B cell (primary cell): ENCODE measurements at regions not wholly inside any gene's neighbourhood (a gene's known extent, or its start where the extent isn't known, plus 50 kb on each side); places are given as distances from the start of the nearest gene placed in this dataset.

Experiments used
- ATAC-seq: fragments of 200-7000 bp; cut with Tn5 transposase; one replicate; pipeline ENCODE4 v1.10.0; 2021; ENCODE audit warnings: low read depth, mild to moderate bottlenecking, moderate number of reproducible peaks, moderate library complexity
- CTCF ChIA-PET: fragments of 350-600 bp; sonication (Branson Sonifier 250); formaldehyde crosslinking; loops from one replicate; lab custom pipeline; 2021; ENCODE audit warnings: antibody characterized with exemption, inconsistent platforms; lab: Charles Lee
- POLR2A ChIA-PET: fragments of 350-600 bp; sonication (Branson Sonifier 250); formaldehyde crosslinking; loops from one replicate; lab custom pipeline; 2021; ENCODE audit warnings: antibody characterized with exemption; lab: Charles Lee
- DNase-seq: peaks from one replicate; pipeline ENCODE4 v3.0.0; 2013
- H2AFZ ChIP-seq: 2 replicates; pipeline ENCODE4 v1.6.1; 2012; ENCODE audit warnings: mild to moderate bottlenecking, low read depth, low read length; ENCODE audit not compliant: insufficient read depth, poor library complexity, severe bottlenecking
- H3K27ac ChIP-seq, 2 donors: 1 replicate in 1 of 2; 2 replicates in 1 of 2; pipeline ENCODE4 v1.5.1; 2012 to 2013; ENCODE audit warnings: low read length in 2 of 2, mild to moderate bottlenecking in 2 of 2, moderate library complexity in 1 of 2
- H3K27me3 ChIP-seq, 4 experiments: fragments of 200-600 bp in 1 of 4; sonication (generic) in 1 of 4; replicated peaks in 1 of 4; 1 replicate in 2 of 4; 2 replicates in 2 of 4; pipeline versions ENCODE4 v1.6.1 to v1.7.0; 2013 to 2016; ENCODE audit warnings: low read length in 3 of 4, mild to moderate bottlenecking in 2 of 4, mixed read lengths in 1 of 4, moderate library complexity in 1 of 4; ENCODE audit not compliant: insufficient read depth in 4 of 4, control insufficient read depth in 3 of 4; ENCODE audit errors: control extremely low read depth in 1 of 4
- H3K36me3 ChIP-seq, 2 experiments: replicated peaks in 1 of 2; 1 replicate in 1 of 2; 2 replicates in 1 of 2; pipeline versions ENCODE4 v1.6.1 to v1.7.1; 2013; ENCODE audit warnings: low read length in 1 of 2; ENCODE audit not compliant: insufficient read depth in 2 of 2, control insufficient read depth in 1 of 2; ENCODE audit errors: control extremely low read depth in 1 of 2, extremely low read depth in 1 of 2
- H3K4me1 ChIP-seq, 2 donors: fragments of 200-600 bp in 1 of 2; sonication (generic) in 1 of 2; 1 replicate in 1 of 2; 2 replicates in 1 of 2; pipeline versions ENCODE4 v1.5.1 to v1.6.1; 2013 to 2017; ENCODE audit warnings: low read length in 2 of 2; ENCODE audit not compliant: control insufficient read depth in 2 of 2, insufficient read depth in 2 of 2
- H3K4me2 ChIP-seq: replicated peaks from 2 replicates; pipeline ENCODE3; 2012; ENCODE audit warnings: mild to moderate bottlenecking, low read depth, low read length; ENCODE audit not compliant: poor library complexity, severe bottlenecking
- H3K4me3 ChIP-seq, 5 experiments: fragments of 200-600 bp in 1 of 5; sonication (generic) in 1 of 5; 1 replicate in 3 of 5; 2 replicates in 2 of 5; pipeline versions ENCODE4 v1.5.1 to v1.7.0; 2011 to 2016; ENCODE audit warnings: low read length in 4 of 5, mild to moderate bottlenecking in 4 of 5, low read depth in 2 of 5, control low read depth in 1 of 5, moderate library complexity in 1 of 5; ENCODE audit not compliant: insufficient read depth in 1 of 5; ENCODE audit errors: control extremely low read depth in 1 of 5, extremely low read depth in 1 of 5
- H3K79me2 ChIP-seq: fragments of 200-600 bp; sonication (generic); one replicate; pipeline ENCODE4 v1.6.0; 2016; ENCODE audit warnings: low read length; ENCODE audit not compliant: control insufficient read depth, insufficient read depth
- H3K9ac ChIP-seq: fragments of 200-600 bp; sonication (generic); 2 replicates; pipeline ENCODE4 v1.6.1; 2017; ENCODE audit warnings: mild to moderate bottlenecking, low read length, moderate library complexity
- H3K9me3 ChIP-seq, 3 donors: one replicate each; pipeline versions ENCODE4 v1.6.1 to v1.7.1; 2013; ENCODE audit warnings: low read length in 2 of 3; ENCODE audit not compliant: control insufficient read depth in 2 of 3, insufficient read depth in 1 of 3; ENCODE audit errors: control extremely low read depth in 1 of 3
- H4K20me1 ChIP-seq: 2 replicates; pipeline ENCODE4 v1.6.0; 2012; ENCODE audit warnings: mild to moderate bottlenecking, low read length; ENCODE audit not compliant: insufficient read depth, control insufficient read depth, poor library complexity, severe bottlenecking
- H3K27ac Mint-ChIP-seq: one replicate; pipeline ENCODE4 v1.8.0; 2021; ENCODE audit warnings: mixed read lengths
- H3K27me3 Mint-ChIP-seq: one replicate; pipeline ENCODE4 v1.8.0; 2021; ENCODE audit warnings: mixed read lengths
- H3K4me1 Mint-ChIP-seq: one replicate; pipeline ENCODE4 v1.8.0; 2021; ENCODE audit warnings: mixed read lengths
- H3K4me3 Mint-ChIP-seq: one replicate; pipeline ENCODE4 v1.8.0; 2021; ENCODE audit warnings: mixed read lengths
- H3K9me3 Mint-ChIP-seq: one replicate; pipeline ENCODE4 v1.8.0; 2022; ENCODE audit warnings: mixed read lengths; ENCODE audit not compliant: insufficient read depth
- EZH2 ChIP-seq: IDR thresholded peaks from 2 replicates; pipeline ENCODE4 v1.6.1; 2012; ENCODE audit warnings: borderline replicate concordance, low read depth, mild to moderate bottlenecking, moderate library complexity, low read length; ENCODE audit not compliant: insufficient read depth, poor library complexity, severe bottlenecking
- WGBS: methylation state at CpG from one replicate; pipeline ENCODE4 v1.1.5; 2013; ENCODE audit warnings: missing lambda C conversion rate; ENCODE audit not compliant: insufficient coverage; 5-methylcytosine and 5-hydroxymethylcytosine counted together
- intact Hi-C: fragments of 100-400 bp; cut with micrococcal nuclease; formaldehyde crosslinking; loops from one replicate; pipeline ENCODE4 v1.10.0; 2022
- TF ChIP-seq, protein P1 (sequence below): fragments of 200-600 bp; IDR thresholded peaks from one replicate; pipeline ENCODE4 v1.8.0; 2022; ENCODE audit warnings: antibody characterized with exemption, mild to moderate bottlenecking

- Mint-ChIP-seq H3K27me3 (no peaks in the 10 kb centered on the region), H3K27ac (no peak overlapping the region), H3K9me3 (no peaks in the 10 kb centered on the region), H3K4me1 (no peaks in the 10 kb centered on the region), H3K4me3 (no peak overlapping the region)
- DNase-seq (no peak), ATAC-seq (no peak)
- ChIA-PET POLR2A (no interaction called here), CTCF (no interaction called here)
- H3K27ac ChIP-seq, result no peak overlapping the region
- peaks cover 0 to 8% (median 0%) of the 10 kb centered on the region in 3 donors for H3K9me3 ChIP-seq
- H3K36me3 ChIP-seq, result no peaks in the 10 kb centered on the region
- no peak overlapping the region for H3K4me2 ChIP-seq
- no peaks in the 10 kb centered on the region for H3K79me2 ChIP-seq
- no peak overlapping the region for H3K4me3 ChIP-seq
- no peak overlapping the region for H3K9ac ChIP-seq
- H2AFZ ChIP-seq, result no peak overlapping the region
- no peaks in the 10 kb centered on the region for H3K4me1 ChIP-seq
- H4K20me1 ChIP-seq, result no peaks in the 10 kb centered on the region
- WGBS, result no CpG with 5 or more reads among the region's 2 CpGs
- no peaks in the 10 kb centered on the region for H3K27me3 ChIP-seq
- intact Hi-C loops, result no loop called here
- TF ChIP-seq, protein P1, sequence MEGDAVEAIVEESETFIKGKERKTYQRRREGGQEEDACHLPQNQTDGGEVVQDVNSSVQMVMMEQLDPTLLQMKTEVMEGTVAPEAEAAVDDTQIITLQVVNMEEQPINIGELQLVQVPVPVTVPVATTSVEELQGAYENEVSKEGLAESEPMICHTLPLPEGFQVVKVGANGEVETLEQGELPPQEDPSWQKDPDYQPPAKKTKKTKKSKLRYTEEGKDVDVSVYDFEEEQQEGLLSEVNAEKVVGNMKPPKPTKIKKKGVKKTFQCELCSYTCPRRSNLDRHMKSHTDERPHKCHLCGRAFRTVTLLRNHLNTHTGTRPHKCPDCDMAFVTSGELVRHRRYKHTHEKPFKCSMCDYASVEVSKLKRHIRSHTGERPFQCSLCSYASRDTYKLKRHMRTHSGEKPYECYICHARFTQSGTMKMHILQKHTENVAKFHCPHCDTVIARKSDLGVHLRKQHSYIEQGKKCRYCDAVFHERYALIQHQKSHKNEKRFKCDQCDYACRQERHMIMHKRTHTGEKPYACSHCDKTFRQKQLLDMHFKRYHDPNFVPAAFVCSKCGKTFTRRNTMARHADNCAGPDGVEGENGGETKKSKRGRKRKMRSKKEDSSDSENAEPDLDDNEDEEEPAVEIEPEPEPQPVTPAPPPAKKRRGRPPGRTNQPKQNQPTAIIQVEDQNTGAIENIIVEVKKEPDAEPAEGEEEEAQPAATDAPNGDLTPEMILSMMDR, result no peak
- TF ChIP-seq EZH2, result no peak
These were observed 376.3 kb upstream of the FIGN start for GRCh38 chr2:164112105-164112504.

DNA sequence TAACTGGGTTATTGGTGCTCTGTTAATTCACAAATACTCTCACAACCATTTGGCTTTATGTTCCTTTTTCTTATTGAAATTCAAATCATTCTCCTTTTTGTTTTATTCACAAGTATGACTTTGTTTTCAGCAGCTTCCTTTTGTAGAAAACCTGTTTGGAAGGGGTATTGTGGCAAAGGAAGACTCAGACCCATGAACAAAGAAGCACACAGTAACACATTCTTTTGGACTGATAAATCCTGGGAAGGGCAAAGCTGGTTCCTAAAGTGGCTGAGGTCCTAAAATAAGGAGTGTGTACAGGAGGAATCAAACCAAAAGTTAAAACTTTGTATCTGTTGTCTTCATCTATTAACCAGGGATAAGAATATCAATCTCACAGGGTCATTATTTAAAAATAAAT lies 374.7 kb upstream of the FIGN start:
- Histone ChIP-seq H3K4me3 (no peak overlapping the region), H3K4me1 (no peaks in the 10 kb centered on the region), H2AFZ (no peak overlapping the region), H3K9ac (no peak overlapping the region), H4K20me1 (no peaks in the 10 kb centered on the region), H3K9me3 (peaks cover 0 to 8% (median 0%) of the 10 kb centered on the region in 3 donors), H3K36me3 (no peaks in the 10 kb centered on the region), H3K27me3 (no peaks in the 10 kb centered on the region), H3K79me2 (no peaks in the 10 kb centered on the region), H3K27ac (no peak overlapping the region), H3K4me2 (no peak overlapping the region)
- POLR2A ChIA-PET, result no interaction called here
- DNase-seq (no peak), ATAC-seq (no peak)
- H3K9me3 Mint-ChIP-seq, result no peaks in the 10 kb centered on the region
- no peaks in the 10 kb centered on the region for H3K27me3 Mint-ChIP-seq
- no peak overlapping the region for H3K27ac Mint-ChIP-seq
- intact Hi-C loops, result no loop called here
- no peaks in the 10 kb centered on the region for H3K4me1 Mint-ChIP-seq
- CTCF ChIA-PET, result no interaction called here
- TF ChIP-seq, protein P1, result no peak
- TF ChIP-seq EZH2, result no peak
- H3K4me3 Mint-ChIP-seq, result no peak overlapping the region
